GM12878 (cell line): ENCODE measurements at regions not wholly inside any gene's neighbourhood (a gene's known extent, or its start where the extent isn't known, plus 50 kb on each side); places are given as distances from the start of the nearest gene placed in this dataset.

Source experiments
- ATAC-seq: fragments of 200-7000 bp; cut with Tn5 transposase; 3 replicates; pipeline ENCODE4 v1.9.1; 2020; ENCODE audit warnings: mild to moderate bottlenecking, moderate library complexity
- BruUV-seq: library from RNA; stranded (reverse); fragments of 400-500 nt; replicated peaks from 2 replicates; lab custom pipeline; 2021; lab: Mats Ljungman, UMichigan
- CTCF ChIA-PET: fragments of 300-600 bp; sonication (Branson Sonifier 250); formaldehyde crosslinking; extraction: SDS; loops from one replicate; lab custom pipeline; 2021; ENCODE audit warnings: inconsistent platforms; lab: Yijun Ruan, JAX
- POLR2A ChIA-PET: fragments of 350-600 bp; formaldehyde crosslinking; extraction: SDS; loops from one replicate; lab custom pipeline; 2021; ENCODE audit warnings: inconsistent platforms; lab: Charles Lee
- RAD21 ChIA-PET: fragments of 300-600 bp; sonication (Branson Sonifier 250); formaldehyde crosslinking; loops from one replicate; lab custom pipeline; 2023; ENCODE audit warnings: antibody characterized with exemption; ENCODE audit not compliant: unreplicated experiment; lab: Charles Lee
- SMC1A ChIA-PET: fragments of 300-600 bp; sonication (Branson Sonifier 250); formaldehyde crosslinking; loops from one replicate; lab custom pipeline; 2023; ENCODE audit not compliant: unreplicated experiment, uncharacterized antibody; lab: Charles Lee
- DNase-seq: peaks from one replicate; pipeline ENCODE4 v3.0.0-alpha.2; 2011; ENCODE audit warnings: low read depth, low spot score
- FAIRE-seq: peaks from 3 replicates; lab custom pipeline; 2011; peaks lifted over from hg19 to GRCh38; lab: Jason Lieb, UNC
- H2AFZ ChIP-seq: 2 replicates; pipeline ENCODE4 v1.6.0; 2011; ENCODE audit warnings: low read depth, low read length, control low read depth; ENCODE audit not compliant: control insufficient read depth
- H3K27ac ChIP-seq: 2 replicates; pipeline ENCODE4 v1.5.1; 2011; ENCODE audit warnings: control low read depth; ENCODE audit not compliant: control insufficient read depth, insufficient read depth
- H3K27me3 ChIP-seq, 2 experiments: replicated peaks in 1 of 2; 2 replicates each; pipeline versions ENCODE4 v1.6.0 to v1.6.1; 2011; ENCODE audit warnings: low read length in 1 of 2; ENCODE audit not compliant: control insufficient read depth in 2 of 2, insufficient read depth in 2 of 2
- H3K36me3 ChIP-seq, 2 experiments: 2 replicates each; pipeline ENCODE4 v1.5.1; 2011; ENCODE audit warnings: low read length in 1 of 2; ENCODE audit not compliant: control insufficient read depth in 2 of 2, insufficient read depth in 2 of 2
- H3K4me1 ChIP-seq: 2 replicates; pipeline ENCODE4 v1.6.1; 2011; ENCODE audit warnings: mild to moderate bottlenecking, low read length, moderate library complexity, mixed read lengths; ENCODE audit not compliant: control insufficient read depth, insufficient read depth
- H3K4me2 ChIP-seq: 2 replicates; pipeline ENCODE4 v1.6.0; 2011; ENCODE audit warnings: control low read depth; ENCODE audit not compliant: control insufficient read depth, insufficient read depth
- H3K4me3 ChIP-seq: fragments of 200-600 bp; sonication (generic); 2 replicates; pipeline ENCODE4 v1.5.1; 2016
- H3K79me2 ChIP-seq: 2 replicates; pipeline ENCODE4 v1.6.0; 2011; ENCODE audit warnings: low read length; ENCODE audit not compliant: control insufficient read depth, insufficient read depth
- H3K9ac ChIP-seq: 2 replicates; pipeline ENCODE4 v1.8.0; 2011; ENCODE audit warnings: low read length, control low read depth, mixed read lengths; ENCODE audit not compliant: control insufficient read depth, insufficient read depth
- H3K9me3 ChIP-seq: replicated peaks from 3 replicates; pipeline ENCODE4 v1.5.1; 2011; ENCODE audit warnings: mild to moderate bottlenecking, low read length; ENCODE audit not compliant: control insufficient read depth, insufficient read depth
- H4K20me1 ChIP-seq: 2 replicates; pipeline ENCODE4 v1.6.0; 2011; ENCODE audit not compliant: control insufficient read depth, insufficient read depth
- EP300 ChIP-seq, 2 experiments: fragments of 150-350 bp in 1 of 2; IDR thresholded peaks; 2 replicates each; pipeline ENCODE4 v1.6.1; 2011 to 2012; ENCODE audit warnings: low read depth in 2 of 2, low read length in 2 of 2, borderline replicate concordance in 1 of 2, improper control_type of control experiment in 1 of 2, inconsistent platforms in 1 of 2; ENCODE audit not compliant: control insufficient read depth in 1 of 2
- GABPA ChIP-seq: IDR thresholded peaks from 2 replicates; pipeline ENCODE4 v1.6.1; 2014; ENCODE audit warnings: antibody characterized with exemption, low read depth, mild to moderate bottlenecking, inconsistent platforms
- NFIC ChIP-seq: IDR thresholded peaks from 2 replicates; pipeline ENCODE4 v1.6.1; 2012; ENCODE audit warnings: low read depth, mild to moderate bottlenecking, inconsistent platforms, low read length, moderate library complexity
- NFYA ChIP-seq: IDR thresholded peaks from 2 replicates; pipeline ENCODE4 v1.6.1; 2011; ENCODE audit warnings: low read depth, mild to moderate bottlenecking, low read length, improper control_type of control experiment, borderline replicate concordance
- POLR2A ChIP-seq: IDR thresholded peaks from 2 replicates; pipeline ENCODE4 v1.6.1; 2011; ENCODE audit warnings: low read depth, mild to moderate bottlenecking, low read length
- RCOR1 ChIP-seq: conservative IDR thresholded peaks from 2 replicates; pipeline ENCODE4 v1.6.1; 2012; ENCODE audit warnings: low read depth, low read length, improper control_type of control experiment
- RELA ChIP-seq: fragments of 450-650 bp; IDR thresholded peaks from 2 replicates; pipeline ENCODE4 v1.8.0; 2014; ENCODE audit warnings: borderline replicate concordance; ENCODE audit not compliant: partially characterized antibody
- TCF3 ChIP-seq: IDR thresholded peaks from 2 replicates; pipeline ENCODE4 v1.6.1; 2012; ENCODE audit warnings: low read depth, mild to moderate bottlenecking, low read length, borderline replicate concordance; ENCODE audit not compliant: insufficient read depth
- YBX1 ChIP-seq: fragments of 450-650 bp; IDR thresholded peaks from 2 replicates; pipeline ENCODE4 v1.6.1; 2016; ENCODE audit warnings: antibody characterized with exemption
- YY1 ChIP-seq: IDR thresholded peaks from 2 replicates; pipeline ENCODE4 v1.6.1; 2011; ENCODE audit warnings: low read depth, mild to moderate bottlenecking, low read length
- ZZZ3 ChIP-seq: IDR thresholded peaks from 2 replicates; pipeline ENCODE4 v1.6.1; 2011; ENCODE audit warnings: low read depth; ENCODE audit not compliant: control insufficient read depth, insufficient read length
- WGBS: methylation state at CpG from one replicate; pipeline ENCODE4 v1.1.6; 2016; ENCODE audit warnings: low lambda C conversion rate; ENCODE audit not compliant: insufficient replicate concordance, insufficient coverage; ENCODE audit errors: missing lambda C conversion rate; 5-methylcytosine and 5-hydroxymethylcytosine counted together
- in situ Hi-C: fragments of 300-500 bp; cut with MboI; formaldehyde crosslinking; loops from 9 replicates; pipeline ENCODE4 v1.14.3; 2018; ENCODE audit warnings: mixed read lengths
- intact Hi-C: fragments of 100-400 bp; cut with micrococcal nuclease; formaldehyde crosslinking; loops from one replicate; pipeline ENCODE4 v1.14.2; 2022; ENCODE audit not compliant: unreplicated experiment
- TF ChIP-seq, protein P1 (sequence below): fragments of 450-650 bp; IDR thresholded peaks from 2 replicates; pipeline ENCODE4 v1.6.1; 2017; ENCODE audit warnings: mild to moderate bottlenecking, moderate library complexity
- TF ChIP-seq, protein P2 (sequence below): IDR thresholded peaks from 2 replicates; pipeline ENCODE4 v1.6.1; 2011; ENCODE audit warnings: low read depth, mild to moderate bottlenecking, low read length, moderate library complexity, borderline replicate concordance; ENCODE audit errors: extremely low read depth

GRCh38 chr4:135207531-135207930, 1005.9 kb upstream of the PABPC4L start:
- Histone ChIP-seq H3K4me1 (no peaks in the 10 kb centered on the region), H3K4me2 (no peak overlapping the region), H3K9ac (no peak overlapping the region), H3K4me3 (no peak overlapping the region), H4K20me1 (no peaks in the 10 kb centered on the region), H3K9me3 (no peaks in the 10 kb centered on the region), H3K79me2 (no peaks in the 10 kb centered on the region), H2AFZ (no peak overlapping the region), H3K36me3 (no peaks in the 10 kb centered on the region), H3K27me3 (no peaks in the 10 kb centered on the region; a peak in 1 of 4 replicates), H3K27ac (no peak overlapping the region)
- TF ChIP-seq NFIC (no peak), RCOR1 (no peak), GABPA (no peak), EP300 (IDR thresholded peaks at IDR 0.05; ENCODE audit: borderline replicate concordance in 1 of 2, control insufficient read depth in 1 of 2, low read depth in 2 of 2, low read length in 2 of 2) (no peak)
- intact Hi-C loops (no loop called here), in situ Hi-C loops (no loop called here)
- BruUV-seq = no TSS peak
- RAD21 ChIA-PET = no interaction called here
- SMC1A ChIA-PET = no interaction called here
- CTCF ChIA-PET = no interaction called here
- no peak for FAIRE-seq
- no peak for ATAC-seq
- no peak for DNase-seq
- POLR2A ChIA-PET = no interaction called here

GRCh38 chr4:135204311-135204710, 1002.7 kb upstream of the PABPC4L start:
- no peak overlapping the region for H3K9ac ChIP-seq
- WGBS = 14% methylated on average over 3 of the region's 3 CpGs
- no peak overlapping the region for H3K27ac ChIP-seq
- no peaks in the 10 kb centered on the region; a peak in 1 of 4 replicates for H3K27me3 ChIP-seq
- intact Hi-C loops (no loop called here), in situ Hi-C loops (no loop called here)
- ChIA-PET SMC1A (no interaction called here), POLR2A (no interaction called here), CTCF (no interaction called here), RAD21 (no interaction called here)
- H3K9me3 ChIP-seq = no peaks in the 10 kb centered on the region
- H3K4me3 ChIP-seq = no peak overlapping the region
- BruUV-seq = no TSS peak
- H3K36me3 ChIP-seq = no peaks in the 10 kb centered on the region
- no peaks in the 10 kb centered on the region for H3K79me2 ChIP-seq
- ATAC-seq (no peak), DNase-seq (no peak), FAIRE-seq (no peak)
- no peaks in the 10 kb centered on the region for H3K4me1 ChIP-seq
- H4K20me1 ChIP-seq = no peaks in the 10 kb centered on the region
- no peak overlapping the region for H2AFZ ChIP-seq
- H3K4me2 ChIP-seq = no peak overlapping the region
- no peak for TF ChIP-seq TCF3
- no peak for TF ChIP-seq NFYA
- no peak for TF ChIP-seq POLR2A
- no peak for TF ChIP-seq YBX1
- TF ChIP-seq ZZZ3 = no peak
- TF ChIP-seq, protein P1, sequence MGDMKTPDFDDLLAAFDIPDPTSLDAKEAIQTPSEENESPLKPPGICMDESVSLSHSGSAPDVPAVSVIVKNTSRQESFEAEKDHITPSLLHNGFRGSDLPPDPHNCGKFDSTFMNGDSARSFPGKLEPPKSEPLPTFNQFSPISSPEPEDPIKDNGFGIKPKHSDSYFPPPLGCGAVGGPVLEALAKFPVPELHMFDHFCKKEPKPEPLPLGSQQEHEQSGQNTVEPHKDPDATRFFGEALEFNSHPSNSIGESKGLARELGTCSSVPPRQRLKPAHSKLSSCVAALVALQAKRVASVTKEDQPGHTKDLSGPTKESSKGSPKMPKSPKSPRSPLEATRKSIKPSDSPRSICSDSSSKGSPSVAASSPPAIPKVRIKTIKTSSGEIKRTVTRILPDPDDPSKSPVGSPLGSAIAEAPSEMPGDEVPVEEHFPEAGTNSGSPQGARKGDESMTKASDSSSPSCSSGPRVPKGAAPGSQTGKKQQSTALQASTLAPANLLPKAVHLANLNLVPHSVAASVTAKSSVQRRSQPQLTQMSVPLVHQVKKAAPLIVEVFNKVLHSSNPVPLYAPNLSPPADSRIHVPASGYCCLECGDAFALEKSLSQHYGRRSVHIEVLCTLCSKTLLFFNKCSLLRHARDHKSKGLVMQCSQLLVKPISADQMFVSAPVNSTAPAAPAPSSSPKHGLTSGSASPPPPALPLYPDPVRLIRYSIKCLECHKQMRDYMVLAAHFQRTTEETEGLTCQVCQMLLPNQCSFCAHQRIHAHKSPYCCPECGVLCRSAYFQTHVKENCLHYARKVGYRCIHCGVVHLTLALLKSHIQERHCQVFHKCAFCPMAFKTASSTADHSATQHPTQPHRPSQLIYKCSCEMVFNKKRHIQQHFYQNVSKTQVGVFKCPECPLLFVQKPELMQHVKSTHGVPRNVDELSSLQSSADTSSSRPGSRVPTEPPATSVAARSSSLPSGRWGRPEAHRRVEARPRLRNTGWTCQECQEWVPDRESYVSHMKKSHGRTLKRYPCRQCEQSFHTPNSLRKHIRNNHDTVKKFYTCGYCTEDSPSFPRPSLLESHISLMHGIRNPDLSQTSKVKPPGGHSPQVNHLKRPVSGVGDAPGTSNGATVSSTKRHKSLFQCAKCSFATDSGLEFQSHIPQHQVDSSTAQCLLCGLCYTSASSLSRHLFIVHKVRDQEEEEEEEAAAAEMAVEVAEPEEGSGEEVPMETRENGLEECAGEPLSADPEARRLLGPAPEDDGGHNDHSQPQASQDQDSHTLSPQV = no peak
- TF ChIP-seq RELA = no peak
- no peak for TF ChIP-seq GABPA
- TF ChIP-seq, protein P2, sequence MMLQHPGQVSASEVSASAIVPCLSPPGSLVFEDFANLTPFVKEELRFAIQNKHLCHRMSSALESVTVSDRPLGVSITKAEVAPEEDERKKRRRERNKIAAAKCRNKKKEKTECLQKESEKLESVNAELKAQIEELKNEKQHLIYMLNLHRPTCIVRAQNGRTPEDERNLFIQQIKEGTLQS = no peak
- no peak for TF ChIP-seq YY1
